ENCODE measurements at regions not wholly inside any gene's neighbourhood (a gene's known extent, or its start where the extent isn't known, plus 50 kb on each side); places are given as distances from the start of the nearest gene placed in this dataset.
"Not testable (repeated sequence)": the region's sequence is repeated elsewhere in the genome, so short reads cannot be mapped to it uniquely, and the experiment has no call there.

DNA sequence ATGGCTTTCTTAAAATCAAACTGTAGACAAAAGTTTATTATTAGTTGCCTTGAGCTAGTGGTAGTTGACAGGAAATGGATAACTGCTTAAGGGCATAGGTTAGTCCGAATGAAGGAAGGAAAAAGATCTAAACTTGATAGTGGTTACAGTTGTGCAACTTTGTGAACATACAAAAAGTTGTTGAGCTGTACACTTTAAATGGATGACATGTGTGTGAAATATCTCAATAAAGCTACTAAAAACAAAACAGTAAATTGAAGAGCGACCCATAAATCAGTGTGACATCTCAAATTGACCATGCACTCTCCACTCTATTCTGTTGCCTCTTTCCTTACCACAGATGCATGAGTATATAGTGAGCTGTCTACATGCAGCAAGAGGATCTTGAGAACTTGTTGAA is 1757.8 kb downstream of the PCDH9 start:
- no peak for DNase-seq

DNA sequence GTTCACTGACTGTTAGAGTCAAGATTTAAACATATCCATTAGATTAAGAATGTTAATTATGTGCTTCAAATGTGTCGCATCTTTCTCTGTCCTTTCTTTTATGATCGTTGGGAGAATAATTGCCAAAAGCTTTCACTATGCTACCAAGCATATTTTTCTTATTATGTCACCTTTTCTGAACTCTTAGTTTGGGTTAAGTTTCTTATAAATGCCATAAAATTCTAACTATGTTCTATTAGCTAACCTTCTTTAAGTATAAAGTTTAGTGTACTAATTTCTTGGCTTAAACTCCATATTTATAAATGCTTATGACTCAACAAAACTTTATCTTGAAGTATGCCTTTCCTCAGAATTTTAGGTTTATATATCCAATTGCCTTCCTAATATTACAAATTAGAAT is 1759.4 kb downstream of the PCDH9 start:
- DNase-seq = no peak

DNA sequence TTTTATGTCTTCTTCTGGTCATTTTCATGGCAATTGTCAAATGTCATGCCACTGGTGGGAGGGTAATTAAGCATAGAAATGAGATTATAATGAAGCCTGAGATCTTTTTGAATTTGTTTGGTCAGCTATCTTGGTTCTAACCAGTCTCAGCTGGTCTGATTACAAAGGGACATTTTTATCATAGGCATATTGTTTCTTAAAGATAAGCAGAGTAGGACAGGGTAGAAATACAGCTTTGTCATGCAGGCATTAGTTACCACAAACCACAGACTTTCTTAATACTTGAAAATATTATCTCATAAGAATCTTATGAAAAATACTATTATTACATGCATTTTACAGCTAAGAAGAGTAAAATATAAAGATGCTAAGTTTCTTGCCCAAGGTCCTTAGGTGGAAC is 1761.5 kb downstream of the PCDH9 start:
- DNase-seq = no peak

DNA sequence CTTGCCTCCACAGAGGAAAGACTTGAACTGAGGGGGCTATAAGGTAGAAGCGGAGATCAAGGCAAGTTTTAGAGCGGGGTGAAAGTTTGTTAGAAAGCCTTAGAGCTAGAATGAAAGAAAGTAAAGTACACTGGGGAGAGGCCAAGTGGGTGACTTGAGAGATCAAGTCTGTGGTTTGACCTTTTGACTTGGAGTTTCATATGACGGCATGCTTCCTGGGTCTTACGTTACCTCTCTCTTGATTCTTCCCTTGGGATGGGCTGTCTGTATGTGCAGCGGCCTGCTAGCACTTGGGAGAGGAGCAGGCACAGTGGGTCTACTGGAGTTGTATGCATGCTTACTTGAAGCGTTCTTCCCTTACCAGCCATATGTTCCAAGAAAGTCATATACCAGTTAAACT is 1768.5 kb downstream of the PCDH9 start:
- no peak for DNase-seq

DNA sequence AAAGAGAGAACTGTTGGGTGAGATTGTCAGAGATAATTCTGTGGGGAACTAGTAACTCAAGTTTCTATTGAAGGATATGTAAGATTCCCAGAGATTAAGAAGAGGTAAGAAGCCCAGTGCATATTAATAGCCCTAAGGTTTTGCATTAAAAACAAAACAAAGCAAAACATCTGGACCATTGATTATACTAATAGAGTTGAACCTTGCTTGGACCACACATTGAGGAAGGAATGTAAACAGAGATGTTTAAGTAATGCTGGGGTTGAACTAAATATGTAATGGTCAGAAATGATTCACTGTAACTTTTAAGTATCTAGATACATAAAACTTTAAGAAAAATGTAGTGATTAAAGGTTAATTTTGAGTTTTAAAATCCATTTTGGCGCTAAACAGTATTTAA is 1770.0 kb downstream of the PCDH9 start:
- no peak for DNase-seq

DNA sequence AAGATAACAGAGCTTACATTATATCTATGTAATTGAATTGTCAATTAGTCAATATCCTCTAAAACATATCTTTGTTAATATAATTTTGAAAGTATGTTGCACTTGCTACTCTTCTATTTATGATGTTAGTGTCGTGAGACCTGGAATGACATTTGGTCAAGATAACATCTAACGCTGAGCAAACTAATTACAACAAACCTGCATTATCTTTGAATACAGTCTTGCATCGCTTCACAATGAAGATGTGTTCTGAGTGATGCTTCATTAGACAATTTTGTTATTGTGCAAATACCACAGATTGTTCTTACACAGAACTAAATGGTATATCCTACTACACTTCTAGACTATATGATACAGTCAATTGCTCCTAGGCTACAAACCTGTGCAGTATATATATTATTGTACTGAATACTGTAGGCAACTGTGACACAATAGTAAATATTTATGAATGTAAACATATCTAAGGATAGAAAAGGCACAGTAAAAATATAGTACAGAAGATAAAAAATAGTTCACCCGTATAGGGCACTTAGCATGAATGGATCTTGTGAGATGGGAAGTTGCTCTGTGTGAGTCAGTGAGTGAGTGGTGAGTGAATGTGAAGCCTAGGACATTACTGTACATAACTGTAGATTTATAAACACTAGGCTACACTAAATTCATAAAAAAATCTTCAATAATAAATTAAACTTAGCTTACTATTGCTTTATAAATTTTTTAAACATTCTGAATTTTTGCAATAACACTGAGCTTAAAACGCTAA is 1773.8 kb downstream of the PCDH9 start:
- DNase-seq = no peak

DNA sequence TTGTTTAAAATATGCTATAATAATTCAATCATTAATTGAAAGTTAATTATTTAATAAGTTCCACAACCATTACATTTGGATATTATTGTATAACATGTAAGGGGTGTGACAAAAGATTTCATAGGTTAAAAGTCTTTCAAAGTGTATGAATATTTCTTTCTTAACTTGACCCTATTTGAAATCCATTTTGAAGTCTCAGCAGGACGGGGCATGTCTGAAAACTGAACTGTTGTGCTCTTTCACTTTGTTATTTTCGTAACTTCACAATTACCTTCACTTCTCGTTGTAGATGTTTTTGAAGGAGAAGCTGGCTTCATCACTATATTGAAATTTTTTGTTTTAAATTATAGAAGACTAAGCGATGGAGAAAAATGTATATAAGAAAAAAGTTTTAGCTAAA is 1775.7 kb downstream of the PCDH9 start:
- no peak for DNase-seq

DNA sequence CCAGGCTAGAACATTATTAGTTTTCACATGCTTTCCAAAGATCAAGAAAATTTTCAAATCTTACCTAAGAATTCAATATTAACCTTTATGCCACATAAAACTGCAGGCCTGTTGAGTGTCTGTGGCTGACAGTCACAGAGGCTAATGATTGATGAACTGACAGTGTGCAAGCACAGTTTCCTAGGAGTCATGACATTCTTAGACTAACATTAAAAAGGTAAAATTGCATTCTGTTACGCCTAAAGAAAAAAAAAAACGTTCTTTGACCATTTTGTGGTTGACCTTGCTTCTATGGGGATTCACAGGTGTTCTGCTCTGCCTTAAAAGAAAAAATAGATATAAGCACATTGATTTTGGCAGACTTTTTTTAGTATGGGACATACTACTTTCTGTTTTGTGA is 1776.2 kb downstream of the PCDH9 start:
- DNase-seq = no peak

DNA sequence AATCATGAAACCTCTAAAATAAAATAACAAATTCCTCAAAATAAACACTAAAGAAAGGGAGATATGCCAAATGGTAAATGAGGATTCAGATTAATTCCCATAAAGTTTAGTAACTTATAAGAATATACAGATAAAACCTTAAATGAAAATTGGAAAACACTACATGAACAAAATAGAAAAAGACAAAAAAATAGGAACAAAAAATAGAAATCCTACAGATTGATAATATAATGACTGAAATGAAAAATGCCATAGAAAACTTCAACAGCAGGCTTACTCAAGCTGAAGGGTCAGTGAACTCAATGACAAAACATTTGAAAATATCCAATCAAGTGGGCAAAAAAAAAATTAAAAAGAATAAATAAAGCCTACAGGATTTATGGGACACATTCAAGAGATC is 1784.8 kb downstream of the PCDH9 start:
- DNase-seq = no peak

DNA sequence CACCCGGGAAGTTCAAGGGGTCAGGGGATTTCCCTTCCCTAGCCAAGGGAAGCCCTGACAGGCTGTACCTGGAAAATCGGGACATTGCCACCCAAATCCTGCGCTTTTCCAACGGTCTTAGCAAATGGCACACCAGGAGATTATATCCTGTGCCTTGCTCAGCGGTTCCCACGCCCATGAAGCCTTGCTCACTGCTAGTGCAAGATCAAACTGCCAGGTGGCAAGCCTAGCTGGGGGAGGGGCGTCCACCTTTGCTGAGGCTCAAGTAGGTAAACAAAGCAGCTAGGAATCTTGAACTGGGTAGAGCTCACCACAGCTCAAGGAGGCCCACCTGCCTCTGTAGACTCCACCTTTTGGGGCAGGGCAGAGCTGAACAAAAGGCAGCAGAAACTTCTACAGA is 1794.5 kb downstream of the PCDH9 start:
- no peak for DNase-seq

DNA sequence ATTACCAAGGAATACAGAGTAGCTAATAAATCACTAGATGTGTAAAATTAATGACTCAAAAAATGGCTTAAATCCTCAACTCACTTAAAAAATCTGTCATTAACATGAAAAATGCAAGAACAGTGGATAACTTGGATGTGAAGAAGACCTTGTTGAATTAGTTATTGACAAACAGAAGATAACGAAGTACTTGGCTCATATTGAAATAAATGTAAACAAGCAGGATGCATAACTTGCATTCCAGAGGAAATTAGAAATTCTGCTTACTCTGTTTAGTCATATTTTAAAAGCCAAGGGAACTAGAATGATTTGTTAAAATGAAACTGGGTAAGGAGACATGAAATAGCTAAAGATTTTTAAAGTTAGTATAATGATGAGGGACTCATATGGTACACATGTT is 1812.2 kb downstream of the PCDH9 start:
- DNase-seq = no peak

DNA sequence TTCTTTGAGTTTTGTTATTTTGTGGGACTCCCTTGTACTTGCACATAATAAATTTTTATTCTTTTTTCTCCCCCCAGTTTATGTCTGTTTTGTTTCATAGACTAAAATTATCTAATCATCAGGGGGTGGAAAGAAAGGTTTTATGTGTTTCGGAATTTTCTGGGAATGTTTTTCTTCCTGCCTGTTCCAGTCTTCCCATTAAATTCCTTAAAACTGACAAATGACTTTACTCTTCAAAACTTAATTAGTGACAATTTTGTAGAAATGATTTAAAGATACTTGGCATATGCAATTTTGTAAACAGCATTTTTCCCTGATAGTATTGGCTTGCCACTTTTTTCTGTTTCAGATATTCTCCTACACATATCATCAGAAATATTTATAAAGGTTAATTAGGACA is 1813.4 kb downstream of the PCDH9 start:
- no peak for DNase-seq

DNA sequence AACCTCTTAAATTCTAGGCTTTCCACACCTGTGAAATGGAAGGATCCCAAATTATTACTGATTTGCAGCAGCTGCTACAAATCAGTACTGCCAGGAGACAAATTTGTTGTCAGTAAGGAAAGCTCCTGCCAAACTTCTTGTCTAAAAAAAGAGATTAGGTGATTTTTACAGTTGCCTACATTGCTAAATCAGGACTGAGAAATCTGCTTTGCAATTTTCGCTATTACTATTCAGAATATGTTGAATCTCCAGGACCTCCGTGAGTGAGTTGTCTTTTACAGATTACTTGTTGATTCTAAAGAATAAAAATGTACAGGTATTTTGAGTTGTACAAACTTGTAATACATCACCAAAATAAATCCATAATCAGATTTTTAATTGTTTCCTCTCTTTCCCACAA is 1815.9 kb downstream of the PCDH9 start:
- no peak for DNase-seq

DNA sequence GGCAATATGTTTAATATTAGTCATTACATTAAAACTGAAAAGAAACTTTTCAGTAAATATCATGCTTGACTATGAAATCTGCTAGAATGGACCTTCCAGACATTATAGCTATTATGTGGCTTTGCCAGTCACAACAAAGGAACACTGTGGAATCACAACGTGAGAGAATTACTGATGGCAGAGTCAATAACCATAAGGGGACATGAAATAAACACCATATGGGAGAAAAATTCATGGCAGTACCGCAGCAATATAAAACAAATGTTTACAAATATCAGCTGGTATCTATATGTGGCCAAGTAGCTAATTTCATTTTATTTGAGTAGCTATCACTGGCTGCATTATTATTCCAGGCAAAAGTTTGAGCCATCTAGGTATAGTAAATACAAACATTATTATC is 1818.6 kb downstream of the PCDH9 start:
- DNase-seq = no peak

DNA sequence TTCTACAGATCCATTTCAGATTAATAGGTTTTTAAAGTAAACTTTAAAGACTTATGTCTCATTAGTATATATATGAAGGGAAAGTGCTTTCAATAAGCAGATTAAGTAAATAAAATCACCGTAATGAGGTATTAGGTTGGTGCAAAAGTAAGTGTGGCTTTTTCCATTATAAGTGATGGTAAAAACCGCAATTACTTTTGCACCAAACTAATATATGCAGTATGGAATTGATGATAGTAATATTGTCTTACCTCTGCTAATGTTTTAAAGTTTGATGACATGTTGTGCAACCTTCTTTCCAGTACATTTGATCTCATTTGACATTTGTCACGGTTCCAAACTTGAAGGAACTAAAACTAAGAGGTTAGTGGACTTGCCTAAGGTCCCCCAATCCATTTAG is 1819.3 kb downstream of the PCDH9 start:
- DNase-seq = no peak

DNA sequence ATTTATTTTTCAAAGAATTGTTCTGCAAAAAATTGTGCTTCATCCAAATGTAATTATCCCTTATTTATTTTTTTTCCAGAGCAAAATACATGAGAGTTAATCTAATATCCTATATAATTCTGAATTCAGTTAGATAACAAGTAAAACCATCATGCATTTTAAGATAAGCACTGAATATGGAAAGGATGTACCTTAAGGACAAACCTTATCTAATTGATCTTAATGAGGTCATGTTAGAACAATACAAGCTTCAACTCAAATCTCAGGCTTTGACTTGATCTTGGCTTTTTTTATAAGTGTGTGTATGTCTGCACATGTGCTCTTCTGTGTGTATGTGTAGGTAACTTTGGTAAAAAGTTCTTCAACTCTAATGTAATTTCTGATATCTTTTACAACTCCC is 1828.8 kb downstream of the PCDH9 start:
- DNase-seq = no peak

DNA sequence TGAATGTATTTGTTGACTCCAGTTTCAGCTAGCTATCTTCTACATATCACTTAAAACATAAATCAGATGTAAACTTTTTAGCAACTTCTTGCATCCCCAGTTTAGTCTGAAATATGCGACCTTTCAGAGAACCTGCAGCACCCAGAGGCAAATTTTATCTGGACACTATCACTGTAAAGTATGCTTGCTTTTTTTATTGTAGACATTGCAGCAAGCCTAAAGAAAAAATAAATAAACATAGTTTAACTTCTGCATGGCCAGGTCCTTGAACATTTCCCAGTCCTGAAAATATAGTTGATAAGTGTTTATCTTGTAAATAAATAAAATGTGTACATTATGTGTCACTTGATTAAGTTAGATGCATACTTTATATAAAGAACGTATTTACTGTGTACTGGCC is 1829.4 kb downstream of the PCDH9 start:
- no peak for DNase-seq

DNA sequence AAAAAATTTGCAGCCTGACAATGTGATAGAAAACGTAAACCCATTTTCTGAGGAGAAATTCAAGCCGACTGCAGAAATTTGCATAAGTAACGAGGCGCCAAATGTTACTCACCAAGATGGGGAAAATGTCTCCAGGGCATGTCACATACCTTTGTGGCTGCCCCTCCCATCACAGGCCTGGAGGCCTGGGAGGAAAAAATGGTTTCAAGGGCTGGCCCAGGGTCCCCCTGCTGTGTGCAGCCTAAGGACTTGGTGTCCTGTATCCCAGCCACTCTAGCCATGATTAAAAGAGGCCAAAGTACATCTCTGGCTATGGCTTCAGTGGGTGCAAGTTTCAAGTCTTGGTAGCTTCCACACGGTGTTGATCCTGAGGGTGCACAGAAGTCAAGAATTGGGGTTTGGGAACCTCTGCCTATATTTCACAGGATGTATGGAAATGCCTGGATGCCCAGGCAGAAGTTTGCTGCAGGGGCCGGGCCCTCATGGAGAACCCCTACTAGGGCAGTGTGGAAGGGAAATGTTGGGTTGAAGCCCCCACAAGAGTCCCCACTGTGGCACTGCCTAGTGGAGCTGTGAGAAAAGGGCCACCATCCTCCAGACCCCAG is 1842.3 kb downstream of the PCDH9 start:
- no peak for DNase-seq

DNA sequence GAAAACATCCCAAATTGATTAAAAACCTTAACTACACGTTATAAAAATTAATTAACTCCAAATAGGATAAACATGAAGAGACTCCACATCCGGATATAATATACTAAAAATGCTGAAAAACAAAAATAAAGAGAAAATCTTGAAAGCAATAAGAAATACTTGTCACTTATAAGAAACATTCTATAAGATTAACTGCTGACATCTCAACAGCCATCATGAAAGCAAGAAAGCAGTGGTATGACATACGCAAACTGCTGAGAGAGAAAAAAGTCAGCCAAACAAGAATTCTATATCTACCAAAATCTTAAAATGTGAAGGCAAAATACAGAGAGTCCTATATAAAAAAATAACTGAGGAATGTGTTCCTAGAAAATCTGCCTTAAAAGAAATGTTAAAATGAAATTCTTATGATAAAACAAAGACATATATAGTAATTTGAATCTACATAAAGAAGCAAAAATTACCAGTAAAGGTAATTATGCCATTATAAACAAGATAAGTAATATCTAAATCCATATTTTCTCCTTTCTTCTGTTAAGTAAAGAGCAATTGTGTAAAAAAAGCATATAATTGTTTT is 1851.1 kb downstream of the PCDH9 start:
- DNase-seq = no peak

DNA sequence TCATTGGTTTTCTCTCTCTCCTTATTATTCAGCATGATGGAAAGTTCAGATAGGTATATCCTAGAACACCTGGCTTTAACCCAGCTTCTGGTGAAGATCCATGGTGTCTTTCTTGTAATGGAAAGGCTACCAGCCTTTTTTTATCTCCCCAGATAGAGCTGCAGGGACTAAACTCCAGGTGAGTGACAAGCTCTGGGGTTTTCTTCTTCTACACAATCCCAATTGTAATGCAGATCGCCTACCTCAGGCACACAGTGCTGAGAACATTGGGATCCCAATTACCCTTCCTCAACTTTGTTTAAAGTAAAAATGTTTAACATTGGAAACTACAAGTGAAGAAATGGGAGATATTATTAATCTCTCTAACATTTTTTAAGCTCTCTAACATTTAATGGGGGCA is 1851.7 kb downstream of the PCDH9 start:
- DNase-seq = no peak

DNA sequence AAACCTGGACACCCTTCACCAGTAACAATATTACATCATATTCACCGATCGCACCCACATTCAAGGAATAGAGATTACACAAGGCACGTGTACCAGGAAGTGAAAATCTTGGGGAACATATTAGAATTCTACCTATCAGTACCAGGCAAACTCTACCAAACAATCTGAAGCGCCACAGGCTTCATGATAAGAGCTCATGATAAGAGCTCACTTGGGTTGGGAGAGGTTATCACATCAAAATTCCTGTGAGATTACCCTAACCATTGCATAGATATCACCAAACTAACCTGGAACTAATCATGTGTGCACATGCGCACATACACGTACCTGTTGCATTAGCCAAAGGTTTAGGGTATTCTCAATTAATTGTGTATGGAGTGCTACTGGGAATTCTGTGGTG is 1861.3 kb downstream of the PCDH9 start:
- DNase-seq = no peak

DNA sequence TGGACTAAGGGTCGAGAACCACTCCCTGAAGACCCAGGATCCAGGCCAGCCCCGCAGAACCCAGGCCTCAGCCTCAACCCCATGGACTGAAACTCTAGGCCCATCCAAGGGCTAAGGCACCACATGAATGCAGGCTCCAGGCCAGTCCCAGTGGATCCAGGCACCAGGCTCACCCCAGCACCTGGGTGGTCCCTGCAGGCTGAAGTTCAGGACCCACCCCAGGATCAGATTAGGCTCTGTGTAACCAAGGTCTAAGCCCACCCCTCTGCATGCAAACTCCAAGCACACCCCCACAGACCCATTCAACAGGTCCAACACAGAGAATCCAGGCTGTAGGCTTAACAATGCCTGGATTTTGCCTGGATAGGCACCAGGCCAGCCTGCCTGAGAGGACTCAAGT is 1876.2 kb downstream of the PCDH9 start:
- no peak for DNase-seq

DNA sequence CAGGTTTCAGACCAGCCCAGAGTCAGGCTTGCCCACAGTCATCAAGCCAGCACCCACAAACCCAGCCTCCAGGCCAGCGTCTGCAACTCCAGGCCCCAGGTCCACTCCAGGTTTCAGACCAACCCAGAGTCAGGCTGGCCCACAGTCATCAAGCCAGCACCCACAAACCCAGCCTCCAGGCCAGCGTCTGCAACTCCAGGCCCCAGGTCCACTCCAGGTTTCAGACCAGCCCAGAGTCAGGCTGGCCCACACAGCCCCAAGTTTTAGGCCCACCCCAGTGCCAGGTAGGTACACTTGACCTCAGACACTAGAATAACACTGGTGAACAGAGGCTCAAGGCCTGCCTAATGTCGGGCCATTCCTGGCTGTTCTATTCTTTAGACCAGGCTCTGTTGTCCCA is 1877.0 kb downstream of the PCDH9 start:
- DNase-seq = not testable (repeated sequence)

DNA sequence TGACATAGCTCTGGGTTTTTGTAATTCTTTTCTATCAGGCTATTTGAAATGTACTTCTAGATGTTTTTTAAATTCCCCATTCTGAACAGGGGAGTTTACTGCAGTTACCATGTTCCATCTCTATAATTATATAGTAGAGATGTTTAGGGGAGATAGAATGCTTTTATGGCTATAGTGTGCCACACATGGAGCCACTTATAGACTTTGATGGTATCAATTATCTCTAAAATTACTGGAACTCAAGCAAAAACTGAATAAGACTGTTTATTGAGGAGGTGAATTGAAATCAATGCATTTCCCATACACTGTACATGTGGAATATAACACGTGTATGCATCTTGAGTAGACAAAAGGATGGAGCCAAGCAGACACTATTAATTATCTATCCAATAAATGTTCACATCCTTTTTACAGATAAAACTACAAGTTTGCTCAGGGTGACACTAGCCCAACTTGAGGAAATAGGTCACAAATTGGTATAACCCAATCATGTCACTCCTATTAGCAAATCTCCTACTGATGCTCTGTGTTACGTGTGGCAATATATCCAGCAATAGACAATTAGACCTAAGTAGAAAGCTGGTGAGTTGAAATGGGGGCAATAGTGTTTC is 1882.6 kb downstream of the PCDH9 start:
- DNase-seq = no peak
